Endodermal cell (in vitro differentiated cells): ENCODE measurements at regions not wholly inside any gene's neighbourhood (a gene's known extent, or its start where the extent isn't known, plus 50 kb on each side); places are given as distances from the start of the nearest gene placed in this dataset.
"Not testable (repeated sequence)": the region's sequence is repeated elsewhere in the genome, so short reads cannot be mapped to it uniquely, and the experiment has no call there.

Source experiments
- DNase-seq: peaks from one replicate; pipeline ENCODE4 v3.0.0-alpha.2; 2017
- H3K27ac ChIP-seq: 2 replicates; pipeline ENCODE4 v1.5.1; 2013; ENCODE audit warnings: mild to moderate bottlenecking, low read depth, low read length, moderate library complexity
- H3K27me3 ChIP-seq: 2 replicates; pipeline ENCODE4 v1.6.1; 2013; ENCODE audit warnings: mild to moderate bottlenecking, low read length, moderate library complexity; ENCODE audit not compliant: insufficient read depth, control insufficient read depth, poor library complexity, severe bottlenecking
- H3K36me3 ChIP-seq: 2 replicates; pipeline ENCODE4 v1.7.0; 2013; ENCODE audit warnings: mild to moderate bottlenecking, low read length, moderate library complexity; ENCODE audit not compliant: control insufficient read depth, insufficient read depth
- H3K4me1 ChIP-seq: one replicate; pipeline ENCODE4 v1.7.0; 2013; ENCODE audit warnings: low read length; ENCODE audit not compliant: control insufficient read depth, insufficient read depth
- H3K4me3 ChIP-seq: 2 replicates; pipeline ENCODE4 v1.5.1; 2013; ENCODE audit warnings: mild to moderate bottlenecking, low read length, moderate library complexity
- H3K9ac ChIP-seq: 2 replicates; pipeline ENCODE4 v1.6.1; 2013; ENCODE audit warnings: mild to moderate bottlenecking, low read length, moderate library complexity; ENCODE audit not compliant: poor library complexity, severe bottlenecking; ENCODE audit errors: extremely low read depth
- H3K9me3 ChIP-seq: 2 replicates; pipeline ENCODE4 v1.6.1; 2013; ENCODE audit warnings: mild to moderate bottlenecking, low read length, moderate library complexity; ENCODE audit not compliant: control insufficient read depth
- H3K27ac Mint-ChIP-seq: 2 replicates; pipeline ENCODE4 v1.8.0; 2020; ENCODE audit warnings: mixed read lengths
- H3K27me3 Mint-ChIP-seq: 2 replicates; pipeline ENCODE4 v1.8.0; 2021; ENCODE audit warnings: mild to moderate bottlenecking, mixed read lengths; ENCODE audit not compliant: insufficient read depth
- H3K36me3 Mint-ChIP-seq: 2 replicates; pipeline ENCODE4 v1.8.0; 2020; ENCODE audit warnings: low read depth, mixed read lengths
- H3K4me1 Mint-ChIP-seq: 2 replicates; pipeline ENCODE4 v1.8.0; 2020; ENCODE audit warnings: mixed read lengths
- H3K4me3 Mint-ChIP-seq: 2 replicates; pipeline ENCODE4 v1.8.0; 2020; ENCODE audit warnings: mild to moderate bottlenecking, moderate library complexity, mixed read lengths
- H3K9me3 Mint-ChIP-seq: 2 replicates; pipeline ENCODE4 v1.8.0; 2020; ENCODE audit warnings: mild to moderate bottlenecking, mixed read lengths
- WGBS, 2 experiments: methylation state at CpG; one replicate each; pipeline versions ENCODE4 v1.1.5 to v1.1.7; 2013; ENCODE audit warnings: missing lambda C conversion rate in 2 of 2, mixed read lengths in 1 of 2; ENCODE audit not compliant: insufficient coverage in 1 of 2, insufficient read length in 1 of 2; 5-methylcytosine and 5-hydroxymethylcytosine counted together
- TF ChIP-seq, protein P1 (sequence below): fragments of 200-600 bp; sonication (generic); conservative IDR thresholded peaks from 2 replicates; pipeline ENCODE4 v1.5.0; 2021; ENCODE audit warnings: antibody characterized with exemption, mild to moderate bottlenecking

DNA sequence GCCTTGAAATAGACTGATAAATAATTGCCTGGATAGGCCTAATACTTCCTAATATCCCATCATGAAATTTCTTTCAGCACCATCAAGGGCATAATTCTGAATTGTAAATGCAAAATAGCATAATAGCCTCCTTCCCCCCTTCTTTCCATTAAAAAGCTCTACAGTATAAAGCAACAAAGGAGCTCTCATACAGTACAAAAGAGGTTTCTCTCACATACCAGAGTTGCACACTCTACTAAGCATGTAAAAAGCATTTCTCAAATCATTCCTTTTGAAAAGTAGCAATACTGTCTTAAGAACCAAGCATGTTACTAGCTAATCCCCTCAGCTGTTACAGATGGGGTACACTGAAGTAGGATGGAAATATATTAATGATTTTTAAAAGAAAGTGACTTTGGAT, 509.0 kb downstream of the KLHL13 start:
- DNase-seq = no peak
- Histone ChIP-seq H3K9me3 (no peaks in the 10 kb centered on the region), H3K27me3 (no peaks in the 10 kb centered on the region), H3K4me3 (no peak overlapping the region), H3K4me1 (no peaks in the 10 kb centered on the region), H3K9ac (no peak overlapping the region), H3K27ac (no peak overlapping the region), H3K36me3 (no peaks in the 10 kb centered on the region)
- Mint-ChIP-seq H3K27ac (no peak overlapping the region), H3K27me3 (no peaks in the 10 kb centered on the region), H3K9me3 (peaks cover 37% of the 10 kb centered on the region), H3K4me3 (no peak overlapping the region), H3K36me3 (no peaks in the 10 kb centered on the region), H3K4me1 (no peaks in the 10 kb centered on the region)
- TF ChIP-seq, protein P1, sequence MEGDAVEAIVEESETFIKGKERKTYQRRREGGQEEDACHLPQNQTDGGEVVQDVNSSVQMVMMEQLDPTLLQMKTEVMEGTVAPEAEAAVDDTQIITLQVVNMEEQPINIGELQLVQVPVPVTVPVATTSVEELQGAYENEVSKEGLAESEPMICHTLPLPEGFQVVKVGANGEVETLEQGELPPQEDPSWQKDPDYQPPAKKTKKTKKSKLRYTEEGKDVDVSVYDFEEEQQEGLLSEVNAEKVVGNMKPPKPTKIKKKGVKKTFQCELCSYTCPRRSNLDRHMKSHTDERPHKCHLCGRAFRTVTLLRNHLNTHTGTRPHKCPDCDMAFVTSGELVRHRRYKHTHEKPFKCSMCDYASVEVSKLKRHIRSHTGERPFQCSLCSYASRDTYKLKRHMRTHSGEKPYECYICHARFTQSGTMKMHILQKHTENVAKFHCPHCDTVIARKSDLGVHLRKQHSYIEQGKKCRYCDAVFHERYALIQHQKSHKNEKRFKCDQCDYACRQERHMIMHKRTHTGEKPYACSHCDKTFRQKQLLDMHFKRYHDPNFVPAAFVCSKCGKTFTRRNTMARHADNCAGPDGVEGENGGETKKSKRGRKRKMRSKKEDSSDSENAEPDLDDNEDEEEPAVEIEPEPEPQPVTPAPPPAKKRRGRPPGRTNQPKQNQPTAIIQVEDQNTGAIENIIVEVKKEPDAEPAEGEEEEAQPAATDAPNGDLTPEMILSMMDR = no peak

DNA sequence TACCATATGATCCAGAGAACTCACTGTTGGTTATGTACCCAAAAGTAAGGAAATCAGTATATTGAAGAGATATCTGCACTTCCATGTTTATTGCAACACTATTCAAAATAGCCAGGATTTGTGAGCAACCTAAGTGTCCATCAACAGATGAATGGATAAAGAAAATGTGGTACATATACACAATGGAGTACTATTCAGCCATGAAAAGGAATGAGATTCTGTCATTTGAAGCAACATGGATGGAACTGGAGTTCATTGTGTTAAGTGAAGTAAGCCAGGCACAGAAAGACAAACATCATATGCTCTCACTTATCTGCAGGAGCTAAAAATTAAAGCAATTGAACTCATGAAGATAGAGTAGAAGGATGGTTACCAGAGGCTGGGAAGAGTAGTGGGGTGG, 510.5 kb downstream of the KLHL13 start:
- not testable (repeated sequence) for H3K27ac Mint-ChIP-seq, H3K36me3 Mint-ChIP-seq, H3K4me3 Mint-ChIP-seq, H3K9me3 ChIP-seq, H3K4me3 ChIP-seq, H3K27me3 ChIP-seq, H3K9ac ChIP-seq, H3K36me3 ChIP-seq, H3K4me1 Mint-ChIP-seq, H3K4me1 ChIP-seq, H3K27me3 Mint-ChIP-seq, DNase-seq, H3K27ac ChIP-seq
- peaks cover 47% of the 10 kb centered on the region for H3K9me3 Mint-ChIP-seq

DNA sequence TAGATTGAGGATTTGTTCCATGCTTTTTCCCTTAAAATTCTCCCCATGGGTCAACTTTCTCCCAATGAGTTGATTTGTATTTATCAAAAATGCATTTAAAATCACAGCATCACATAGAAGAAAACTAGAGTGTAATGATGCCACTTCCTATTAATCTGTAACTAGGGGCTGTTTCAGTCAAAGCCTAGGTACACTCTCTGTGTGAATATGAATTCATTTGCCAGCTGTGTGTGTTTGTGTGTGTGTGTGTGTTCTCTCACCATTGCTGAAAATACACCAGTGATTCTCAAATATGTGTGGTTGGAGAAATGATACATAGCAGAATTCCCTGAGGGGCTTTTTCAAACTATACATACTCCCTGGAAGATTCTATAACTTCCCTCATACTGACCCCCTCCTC, 546.5 kb downstream of the KLHL13 start:
- H3K4me3 Mint-ChIP-seq = no peak overlapping the region

DNA sequence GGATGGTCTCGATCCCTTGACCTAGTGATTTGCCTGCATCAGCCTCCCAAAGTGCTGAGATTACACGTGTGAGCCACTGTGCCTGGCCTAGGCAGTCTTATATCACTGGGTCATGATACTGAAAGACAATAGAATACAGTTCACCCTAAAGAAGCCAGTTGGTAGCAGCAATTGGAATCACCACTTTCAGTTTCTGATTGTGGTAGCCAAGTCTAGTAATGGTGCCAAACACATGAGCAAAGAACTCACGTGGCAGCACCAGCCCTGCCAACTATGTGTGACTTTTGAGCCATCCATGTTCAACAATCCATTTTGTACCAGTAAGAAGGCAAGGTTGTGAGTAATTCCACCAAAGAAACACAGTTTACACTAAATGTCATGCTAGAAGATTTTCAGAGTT, 548.4 kb downstream of the KLHL13 start:
- Histone ChIP-seq H3K27ac (no peak overlapping the region), H3K36me3 (no peaks in the 10 kb centered on the region), H3K27me3 (no peaks in the 10 kb centered on the region), H3K9ac (no peak overlapping the region), H3K4me3 (no peak overlapping the region), H3K9me3 (peaks cover 8% of the 10 kb centered on the region), H3K4me1 (no peaks in the 10 kb centered on the region)
- DNase-seq = no peak
- TF ChIP-seq, protein P1 = no peak
- H3K27ac Mint-ChIP-seq = no peak overlapping the region
- H3K9me3 Mint-ChIP-seq = peaks cover 67% of the 10 kb centered on the region
- no peaks in the 10 kb centered on the region for H3K27me3 Mint-ChIP-seq
- 89 to 100% methylated on average over 1 to 3 of the region's 3 CpGs for WGBS, 2 experiments
- H3K4me3 Mint-ChIP-seq = no peak overlapping the region
- H3K36me3 Mint-ChIP-seq = peaks cover 2% of the 10 kb centered on the region
- H3K4me1 Mint-ChIP-seq = no peaks in the 10 kb centered on the region

More for the DNA sequence above, 546.5 kb downstream of the KLHL13 start:
- no peak overlapping the region for H3K4me3 ChIP-seq
- TF ChIP-seq, protein P1 = no peak
- Mint-ChIP-seq H3K4me1 (no peaks in the 10 kb centered on the region), H3K27ac (no peak overlapping the region), H3K27me3 (peaks cover 2% of the 10 kb centered on the region), H3K9me3 (peaks cover 56% of the 10 kb centered on the region), H3K36me3 (no peaks in the 10 kb centered on the region)
- H3K27me3 ChIP-seq = no peaks in the 10 kb centered on the region
- H3K9ac ChIP-seq = no peak overlapping the region
- no peaks in the 10 kb centered on the region for H3K9me3 ChIP-seq
- no peaks in the 10 kb centered on the region for H3K4me1 ChIP-seq
- no peak for DNase-seq
- H3K36me3 ChIP-seq = no peaks in the 10 kb centered on the region
- no peak overlapping the region for H3K27ac ChIP-seq
